ENCODE measurements at regions not wholly inside any gene's neighbourhood (a gene's known extent, or its start where the extent isn't known, plus 50 kb on each side); places are given as distances from the start of the nearest gene placed in this dataset.

DNA sequence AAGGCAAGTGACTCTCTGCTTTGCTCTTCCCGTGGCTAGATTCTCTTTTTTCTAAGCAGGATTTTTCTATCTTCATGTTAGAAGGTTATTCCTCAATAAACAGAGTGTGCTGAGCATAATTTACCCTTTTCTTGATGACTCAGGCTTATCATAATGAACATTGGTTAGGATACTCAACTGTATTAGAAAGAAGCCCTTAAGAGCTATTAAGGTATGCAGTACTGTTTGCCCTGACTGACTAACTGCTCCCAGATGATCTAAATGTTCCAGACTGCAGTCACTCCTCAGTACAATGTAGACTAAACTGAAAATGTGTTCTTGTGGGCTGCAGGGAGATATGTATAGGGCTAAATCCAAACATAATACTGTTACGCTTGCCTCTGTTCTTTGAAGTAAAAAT is 687.8 kb downstream of the NUP35 start:
- Histone ChIP-seq H3K27me3 (no peaks in the 10 kb centered on the region), H3K27ac (replicated peaks in 1 of 4) (no peak overlapping the region), H3K36me3 (no peaks in the 10 kb centered on the region), H3K4me3 (no peak overlapping the region), H3K9me3 (no peaks in the 10 kb centered on the region), H3K4me1 (no peaks in the 10 kb centered on the region)
- intact Hi-C loops (cut with DNase I): no loop called here
- WGBS: 81% methylated on average over 2 of the region's 2 CpGs
- no peak for TF ChIP-seq POLR2AphosphoS5 (IDR thresholded peaks at IDR 0.05)
- TF ChIP-seq POLR2A (IDR thresholded peaks at IDR 0.05; ENCODE audit: low read depth): no peak
- TF ChIP-seq CTCF (IDR thresholded peaks at IDR 0.05): no peak
- no peak for TF ChIP-seq EP300 (IDR thresholded peaks at IDR 0.05)
- no peak for DNase-seq (ENCODE audit: extremely low spot score)

DNA sequence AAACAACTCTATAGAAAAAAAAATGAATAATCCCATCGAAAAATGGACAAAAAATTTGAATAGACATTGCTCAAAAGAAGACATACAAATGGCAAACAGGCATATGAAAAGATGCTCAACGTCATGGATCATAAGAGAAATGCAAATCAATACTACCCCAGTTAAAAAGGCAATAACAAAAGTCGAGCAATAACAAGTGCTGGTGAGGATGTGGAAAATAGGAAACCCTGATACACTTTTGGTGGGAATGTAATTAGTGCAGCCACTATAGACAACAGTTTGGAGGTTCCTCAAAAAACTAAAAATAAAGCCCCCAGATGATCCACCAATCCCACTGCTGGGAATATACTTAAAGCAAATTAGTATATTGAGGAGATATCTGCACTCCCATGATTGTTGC is 701.5 kb downstream of the NUP35 start:
- TF ChIP-seq POLR2A (IDR thresholded peaks at IDR 0.05; ENCODE audit: low read depth): no peak
- Histone ChIP-seq H3K4me3 (no peak overlapping the region), H3K4me1 (no peaks in the 10 kb centered on the region), H3K27ac (replicated peaks in 1 of 4) (no peak overlapping the region), H3K36me3 (no peaks in the 10 kb centered on the region), H3K27me3 (no peaks in the 10 kb centered on the region), H3K9me3 (peaks cover 0 to 26% (median 12%) of the 10 kb centered on the region in 4 donors)
- WGBS: 78% methylated on average over 3 of the region's 3 CpGs
- no peak for DNase-seq (ENCODE audit: extremely low spot score)
- intact Hi-C loops (cut with DNase I): no loop called here

DNA sequence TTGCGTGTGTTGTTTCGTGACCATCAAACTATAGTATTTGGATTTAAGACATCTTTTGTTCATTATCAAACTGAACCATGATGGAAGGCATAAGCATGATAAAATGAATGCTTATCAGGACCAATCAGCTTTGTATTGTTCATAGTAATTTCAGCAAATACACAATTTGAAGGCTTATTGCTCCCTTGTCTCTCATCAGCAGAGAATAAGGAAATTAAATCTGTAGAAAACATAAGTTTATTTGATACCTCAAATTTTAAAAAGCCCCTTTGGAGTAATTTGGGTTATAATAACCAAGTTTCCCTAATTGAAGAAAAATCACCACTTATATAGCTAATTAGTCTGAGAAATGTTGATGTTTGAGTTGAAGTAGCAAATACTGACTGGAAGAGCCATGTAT is 705.7 kb downstream of the NUP35 start:
- Histone ChIP-seq H3K4me3 (no peak overlapping the region), H3K36me3 (no peaks in the 10 kb centered on the region), H3K9me3 (peaks cover 0 to 17% (median 11%) of the 10 kb centered on the region in 4 donors), H3K27ac (replicated peaks in 1 of 4) (no peak overlapping the region), H3K27me3 (no peaks in the 10 kb centered on the region), H3K4me1 (no peaks in the 10 kb centered on the region)
- DNase-seq (ENCODE audit: extremely low spot score): no peak
- TF ChIP-seq CTCF (IDR thresholded peaks at IDR 0.05) (no peak), POLR2A (IDR thresholded peaks at IDR 0.05; ENCODE audit: low read depth) (no peak), POLR2AphosphoS5 (IDR thresholded peaks at IDR 0.05) (no peak), EP300 (IDR thresholded peaks at IDR 0.05) (no peak)
- 86% methylated on average over 2 of the region's 2 CpGs for WGBS
- intact Hi-C loops (cut with DNase I): no loop called here

- Histone ChIP-seq H3K36me3 (no peaks in the 10 kb centered on the region), H3K4me1 (no peaks in the 10 kb centered on the region), H3K27ac (replicated peaks in 1 of 4) (no peak overlapping the region), H3K27me3 (no peaks in the 10 kb centered on the region), H3K9me3 (no peaks in the 10 kb centered on the region), H3K4me3 (no peak overlapping the region)
- 80% methylated on average over 1 of the region's 2 CpGs for WGBS
- intact Hi-C loops (cut with DNase I): no loop called here
- DNase-seq (ENCODE audit: extremely low spot score): no peak
- TF ChIP-seq EP300 (IDR thresholded peaks at IDR 0.05) (no peak), POLR2AphosphoS5 (IDR thresholded peaks at IDR 0.05) (no peak), POLR2A (IDR thresholded peaks at IDR 0.05; ENCODE audit: low read depth) (no peak), CTCF (IDR thresholded peaks at IDR 0.05) (no peak)
Observed at GRCh38 chr2:183837157-183837556, 712.9 kb downstream of the NUP35 start.

DNA sequence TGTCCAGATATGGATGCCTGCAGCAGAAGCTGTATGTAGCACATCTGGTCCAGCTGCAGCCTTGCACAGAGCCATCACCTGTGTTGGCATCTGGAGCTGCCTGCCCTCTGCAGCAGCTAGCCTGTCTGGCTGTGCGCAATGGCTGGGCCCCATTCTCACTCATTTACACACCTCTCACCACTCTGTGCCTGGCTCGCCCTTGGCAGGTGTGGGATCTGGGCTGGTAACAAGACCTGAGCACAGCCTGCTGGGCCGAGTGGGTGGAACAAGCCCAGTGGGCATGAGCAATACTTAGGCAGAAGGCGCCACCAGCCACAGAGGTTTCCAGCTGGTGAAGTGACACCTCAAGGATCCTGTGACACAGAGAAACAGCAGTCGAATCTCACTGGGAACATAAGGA is 714.1 kb downstream of the NUP35 start:
- Histone ChIP-seq H3K36me3 (no peaks in the 10 kb centered on the region), H3K4me3 (no peak overlapping the region), H3K27me3 (no peaks in the 10 kb centered on the region), H3K27ac (replicated peaks in 1 of 4) (no peak overlapping the region), H3K4me1 (no peaks in the 10 kb centered on the region), H3K9me3 (no peaks in the 10 kb centered on the region)
- DNase-seq (ENCODE audit: extremely low spot score): no peak
- no peak for TF ChIP-seq POLR2A (IDR thresholded peaks at IDR 0.05; ENCODE audit: low read depth)
- TF ChIP-seq POLR2AphosphoS5 (IDR thresholded peaks at IDR 0.05): no peak
- TF ChIP-seq EP300 (IDR thresholded peaks at IDR 0.05): no peak
- TF ChIP-seq CTCF (IDR thresholded peaks at IDR 0.05): no peak
- WGBS: 65% methylated on average over 4 of the region's 5 CpGs
- intact Hi-C loops (cut with DNase I): no loop called here

Data from esophagus muscularis mucosa (tissue), 4 donors.